ENCODE measurements at regions not wholly inside any gene's neighbourhood (a gene's known extent, or its start where the extent isn't known, plus 50 kb on each side); places are given as distances from the start of the nearest gene placed in this dataset.

DNA sequence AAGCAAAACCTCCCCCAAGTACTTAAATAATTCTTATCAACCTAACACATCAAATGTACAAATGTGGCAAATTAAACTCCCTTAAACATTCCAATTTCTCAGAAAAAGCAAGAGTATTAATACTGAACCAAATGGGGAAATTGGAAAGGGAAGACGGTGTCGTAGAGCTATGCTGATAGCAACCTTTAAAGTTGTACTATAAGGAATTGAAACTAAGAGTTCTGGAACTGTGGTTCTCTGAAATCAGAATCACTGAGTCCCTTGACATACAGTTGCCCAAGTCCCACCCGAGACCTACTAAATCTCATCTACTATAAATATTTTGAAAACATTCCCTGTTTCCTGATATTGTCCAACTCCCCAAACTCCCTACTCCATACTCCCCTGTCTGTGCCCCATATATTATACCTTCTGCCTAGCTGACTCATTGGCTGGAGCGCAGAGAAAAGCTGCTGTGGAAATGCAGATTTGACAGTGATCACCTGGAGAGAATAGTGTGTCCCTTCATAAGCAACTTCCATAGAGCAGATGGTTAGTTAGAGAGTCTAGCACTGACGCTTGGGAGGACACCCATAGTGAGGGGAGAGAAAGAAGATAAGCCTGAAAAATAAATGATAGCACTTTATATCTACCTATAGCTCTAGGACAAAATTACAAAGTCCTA, 51.4 kb upstream of the ITM2B start:
- no peak overlapping the region for H3K4me3 ChIP-seq (ENCODE audit: low read length)
- no peaks in the 10 kb centered on the region for H3K4me1 ChIP-seq (ENCODE audit: low read length)
- no peak overlapping the region for H2AFZ ChIP-seq (ENCODE audit: low read length)
- DNase-seq: no peak
- H3K27me3 ChIP-seq (replicated peaks; ENCODE audit: insufficient read depth, low read length): no peaks in the 10 kb centered on the region
- no peaks in the 10 kb centered on the region for H3F3A ChIP-seq (ENCODE audit: insufficient read depth, low read length)
- no peaks in the 10 kb centered on the region for H3K9me3 ChIP-seq (replicated peaks; ENCODE audit: insufficient read depth, low read length)
- no peak overlapping the region for H3K4me2 ChIP-seq (ENCODE audit: low read depth, low read length)
- no peaks in the 10 kb centered on the region for H3K9me2 ChIP-seq (replicated peaks; ENCODE audit: insufficient read depth, low read length)
- TF ChIP-seq EZH2 (optimal IDR thresholded peaks at IDR 0.05; ENCODE audit: low read depth, low read length): no peak
- TF ChIP-seq, protein P1, sequence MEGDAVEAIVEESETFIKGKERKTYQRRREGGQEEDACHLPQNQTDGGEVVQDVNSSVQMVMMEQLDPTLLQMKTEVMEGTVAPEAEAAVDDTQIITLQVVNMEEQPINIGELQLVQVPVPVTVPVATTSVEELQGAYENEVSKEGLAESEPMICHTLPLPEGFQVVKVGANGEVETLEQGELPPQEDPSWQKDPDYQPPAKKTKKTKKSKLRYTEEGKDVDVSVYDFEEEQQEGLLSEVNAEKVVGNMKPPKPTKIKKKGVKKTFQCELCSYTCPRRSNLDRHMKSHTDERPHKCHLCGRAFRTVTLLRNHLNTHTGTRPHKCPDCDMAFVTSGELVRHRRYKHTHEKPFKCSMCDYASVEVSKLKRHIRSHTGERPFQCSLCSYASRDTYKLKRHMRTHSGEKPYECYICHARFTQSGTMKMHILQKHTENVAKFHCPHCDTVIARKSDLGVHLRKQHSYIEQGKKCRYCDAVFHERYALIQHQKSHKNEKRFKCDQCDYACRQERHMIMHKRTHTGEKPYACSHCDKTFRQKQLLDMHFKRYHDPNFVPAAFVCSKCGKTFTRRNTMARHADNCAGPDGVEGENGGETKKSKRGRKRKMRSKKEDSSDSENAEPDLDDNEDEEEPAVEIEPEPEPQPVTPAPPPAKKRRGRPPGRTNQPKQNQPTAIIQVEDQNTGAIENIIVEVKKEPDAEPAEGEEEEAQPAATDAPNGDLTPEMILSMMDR (IDR thresholded peaks at IDR 0.05; ENCODE audit: low read length): no peak
- no peak for TF ChIP-seq EZH2phosphoT487 (IDR thresholded peaks at IDR 0.05; ENCODE audit: low read length)
- H3K27ac ChIP-seq (ENCODE audit: low read length): no peak overlapping the region
- H3K79me2 ChIP-seq (ENCODE audit: low read length): no peaks in the 10 kb centered on the region
- H3K36me3 ChIP-seq (replicated peaks; ENCODE audit: insufficient read depth, low read length): no peaks in the 10 kb centered on the region
- H3K9ac ChIP-seq (ENCODE audit: low read length): no peak overlapping the region
- H4K20me1 ChIP-seq (ENCODE audit: insufficient read depth, low read length): no peaks in the 10 kb centered on the region

DNA sequence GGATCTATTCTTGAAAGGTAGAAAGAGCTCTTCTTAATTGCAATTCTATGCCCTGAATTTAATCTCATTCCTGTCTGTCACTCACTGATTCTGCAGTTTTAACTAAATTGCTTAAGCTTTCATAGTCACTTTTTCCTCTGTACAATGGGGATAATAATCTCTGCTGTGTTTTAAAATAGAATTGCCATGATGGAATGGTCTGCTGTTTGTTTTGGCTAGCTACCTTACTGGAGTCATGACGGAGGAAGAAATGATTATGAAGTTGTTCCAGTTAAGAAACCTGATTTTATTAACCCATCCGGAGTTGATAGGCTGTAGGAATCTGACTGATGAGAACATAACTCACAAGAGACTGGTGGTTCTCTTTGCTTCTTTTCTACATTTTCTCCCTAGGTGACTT, 54.9 kb upstream of the ITM2B start:
- Histone ChIP-seq H3K4me1 (ENCODE audit: low read length) (no peaks in the 10 kb centered on the region), H3K9me3 (replicated peaks; ENCODE audit: insufficient read depth, low read length) (no peaks in the 10 kb centered on the region), H4K20me1 (ENCODE audit: insufficient read depth, low read length) (no peaks in the 10 kb centered on the region), H3K27me3 (replicated peaks; ENCODE audit: insufficient read depth, low read length) (no peaks in the 10 kb centered on the region), H3K9ac (ENCODE audit: low read length) (no peak overlapping the region), H3K27ac (ENCODE audit: low read length) (no peak overlapping the region), H3K79me2 (ENCODE audit: low read length) (no peaks in the 10 kb centered on the region), H3K36me3 (replicated peaks; ENCODE audit: insufficient read depth, low read length) (no peaks in the 10 kb centered on the region), H3K4me2 (ENCODE audit: low read depth, low read length) (no peak overlapping the region), H3F3A (ENCODE audit: insufficient read depth, low read length) (no peaks in the 10 kb centered on the region), H2AFZ (ENCODE audit: low read length) (no peak overlapping the region), H3K9me2 (replicated peaks; ENCODE audit: insufficient read depth, low read length) (no peaks in the 10 kb centered on the region), H3K4me3 (ENCODE audit: low read length) (no peak overlapping the region)
- DNase-seq: no peak
- TF ChIP-seq EZH2 (optimal IDR thresholded peaks at IDR 0.05; ENCODE audit: low read depth, low read length) (no peak), EZH2phosphoT487 (IDR thresholded peaks at IDR 0.05; ENCODE audit: low read length) (no peak)
- TF ChIP-seq, protein P1 (IDR thresholded peaks at IDR 0.05; ENCODE audit: low read length): no peak

DNA sequence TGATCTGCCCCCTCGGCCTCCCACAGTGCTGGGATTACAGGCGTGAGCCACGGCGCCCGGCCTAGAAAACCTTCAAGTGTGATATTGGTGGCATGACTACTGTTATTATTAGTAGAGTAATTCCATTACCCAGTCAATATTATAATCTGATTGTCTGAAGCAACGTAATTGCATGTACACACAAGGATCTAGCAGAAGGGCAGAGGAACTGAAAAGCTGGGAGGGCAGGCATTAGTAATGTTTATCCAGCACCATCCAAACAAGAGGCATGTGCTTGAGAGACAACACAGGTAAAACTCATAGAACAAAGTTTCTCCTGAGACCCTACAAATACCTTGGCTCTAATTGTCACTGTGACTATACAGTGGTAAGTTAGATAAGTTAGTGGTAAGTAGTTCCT, 56.2 kb upstream of the ITM2B start:
- no peak overlapping the region for H3K9ac ChIP-seq (ENCODE audit: low read length)
- no peaks in the 10 kb centered on the region for H3F3A ChIP-seq (ENCODE audit: insufficient read depth, low read length)
- H3K4me1 ChIP-seq (ENCODE audit: low read length): no peaks in the 10 kb centered on the region
- H3K27me3 ChIP-seq (replicated peaks; ENCODE audit: insufficient read depth, low read length): no peaks in the 10 kb centered on the region
- H3K4me2 ChIP-seq (ENCODE audit: low read depth, low read length): no peak overlapping the region
- no peak for DNase-seq
- no peak overlapping the region for H2AFZ ChIP-seq (ENCODE audit: low read length)
- no peak overlapping the region for H3K4me3 ChIP-seq (ENCODE audit: low read length)
- H4K20me1 ChIP-seq (ENCODE audit: insufficient read depth, low read length): no peaks in the 10 kb centered on the region
- no peaks in the 10 kb centered on the region for H3K9me3 ChIP-seq (replicated peaks; ENCODE audit: insufficient read depth, low read length)
- no peaks in the 10 kb centered on the region for H3K9me2 ChIP-seq (replicated peaks; ENCODE audit: insufficient read depth, low read length)
- H3K36me3 ChIP-seq (replicated peaks; ENCODE audit: insufficient read depth, low read length): no peaks in the 10 kb centered on the region
- H3K27ac ChIP-seq (ENCODE audit: low read length): no peak overlapping the region
- TF ChIP-seq, protein P1 (IDR thresholded peaks at IDR 0.05; ENCODE audit: low read length): no peak
- TF ChIP-seq EZH2phosphoT487 (IDR thresholded peaks at IDR 0.05; ENCODE audit: low read length) (no peak), EZH2 (optimal IDR thresholded peaks at IDR 0.05; ENCODE audit: low read depth, low read length) (no peak)
- no peaks in the 10 kb centered on the region for H3K79me2 ChIP-seq (ENCODE audit: low read length)

Data from MM.1S (cell line).